ENCODE measurements at regions not wholly inside any gene's neighbourhood (a gene's known extent, or its start where the extent isn't known, plus 50 kb on each side); places are given as distances from the start of the nearest gene placed in this dataset.

DNA sequence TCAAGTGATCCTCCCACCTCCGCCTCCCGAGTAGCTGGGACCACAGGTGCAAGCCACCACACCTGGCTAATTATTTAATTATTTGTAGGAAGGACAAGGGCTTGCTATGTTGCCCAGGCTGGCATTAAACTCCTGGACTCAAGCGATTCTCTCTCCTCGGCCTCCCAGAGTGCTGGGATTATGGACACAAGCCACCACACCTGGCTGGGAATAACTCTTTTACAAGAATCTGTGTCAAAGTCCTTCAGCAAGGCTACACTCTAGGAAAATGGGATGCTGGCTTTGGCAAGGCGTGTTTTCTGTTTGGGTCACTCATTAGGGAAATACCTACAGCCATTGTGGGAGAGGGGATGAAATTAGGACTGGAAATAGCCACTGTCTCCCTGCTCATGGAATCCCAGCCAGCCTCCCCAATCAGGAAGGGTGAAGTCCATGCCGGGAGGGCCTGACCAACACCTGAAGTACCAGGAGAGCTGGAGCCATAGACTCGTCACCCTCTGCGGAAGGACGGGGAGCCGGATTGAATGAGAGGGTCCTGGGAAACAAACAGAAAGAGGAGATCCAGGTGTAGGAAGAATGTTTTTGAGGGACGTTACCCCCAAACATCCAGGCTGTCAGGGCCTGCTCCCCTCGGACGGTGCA lies 72.2 kb upstream of the MYL10 start:
- no TSS peak for BruUV-seq (replicated peaks)
- H3K27ac ChIP-seq (ENCODE audit: low read length) = no peak overlapping the region
- no peak overlapping the region for H3K4me2 ChIP-seq (ENCODE audit: low read length)
- no peak overlapping the region for H2AFZ ChIP-seq (ENCODE audit: low read length)
- H3K27me3 ChIP-seq (ENCODE audit: low read length) = 0 out of 2 replicates have a peak, but pooled peaks cover under 1% of the 10 kb centered on the region
- no peaks in the 10 kb centered on the region for H3K9me3 ChIP-seq (ENCODE audit: low read length)
- no peaks in the 10 kb centered on the region for H3K4me1 ChIP-seq (ENCODE audit: insufficient read depth, low read length)
- no peak overlapping the region for H3K9ac ChIP-seq (ENCODE audit: low read length)
- ChIA-PET POLR2A (ENCODE audit: unreplicated experiment) (no interaction called here), CTCF (no interaction called here)
- DNase-seq (no peak), ATAC-seq (no peak)
- no peaks in the 10 kb centered on the region for H4K20me1 ChIP-seq (ENCODE audit: low read length)
- H3K36me3 ChIP-seq (ENCODE audit: low read depth, low read length) = no peaks in the 10 kb centered on the region
- H3F3A ChIP-seq (ENCODE audit: low read length, unreplicated experiment) = no peaks in the 10 kb centered on the region
- intact Hi-C loops (cut with micrococcal nuclease) = no loop called here
- H3K79me2 ChIP-seq (ENCODE audit: low read length) = no peaks in the 10 kb centered on the region
- TF ChIP-seq EZH2 (IDR thresholded peaks at IDR 0.05; ENCODE audit: low read length, unreplicated experiment) (no peak), CTCF (conservative IDR thresholded peaks at IDR 0.05; ENCODE audit: low read depth, low read length) (no peak), EZH2phosphoT487 (IDR thresholded peaks at IDR 0.05; ENCODE audit: borderline replicate concordance, low read length) (no peak)
- no peak overlapping the region for H3K4me3 ChIP-seq (ENCODE audit: low read length)
- no peaks in the 10 kb centered on the region for H3K9me2 ChIP-seq (replicated peaks; ENCODE audit: low read length)

- TF ChIP-seq EZH2 (IDR thresholded peaks at IDR 0.05; ENCODE audit: low read length, unreplicated experiment) (no peak), CTCF (conservative IDR thresholded peaks at IDR 0.05; ENCODE audit: low read depth, low read length) (peak; percentile 26; the same call in 1 of the 2 replicates), EZH2phosphoT487 (IDR thresholded peaks at IDR 0.05; ENCODE audit: borderline replicate concordance, low read length) (no peak)
- Histone ChIP-seq H3K9me3 (ENCODE audit: low read length) (no peaks in the 10 kb centered on the region), H4K20me1 (ENCODE audit: low read length) (no peaks in the 10 kb centered on the region), H3K4me2 (ENCODE audit: low read length) (peak overlapping the region; percentile 33; the same call in 1 of the 2 replicates), H3F3A (ENCODE audit: low read length, unreplicated experiment) (no peaks in the 10 kb centered on the region), H3K27ac (ENCODE audit: low read length) (no peak overlapping the region), H3K27me3 (ENCODE audit: low read length) (peaks cover 11% of the 10 kb centered on the region), H3K79me2 (ENCODE audit: low read length) (no peaks in the 10 kb centered on the region), H3K36me3 (ENCODE audit: low read depth, low read length) (no peaks in the 10 kb centered on the region), H2AFZ (ENCODE audit: low read length) (peak overlapping the region; percentile 19; the same call in 1 of the 2 replicates), H3K9ac (ENCODE audit: low read length) (no peak overlapping the region), H3K4me3 (ENCODE audit: low read length) (no peak overlapping the region), H3K4me1 (ENCODE audit: insufficient read depth, low read length) (no peaks in the 10 kb centered on the region), H3K9me2 (replicated peaks; ENCODE audit: low read length) (no peaks in the 10 kb centered on the region)
- POLR2A ChIA-PET (ENCODE audit: unreplicated experiment) = no interaction called here
- BruUV-seq (replicated peaks) = no TSS peak
- DNase-seq = peak; percentile 64
- CTCF ChIA-PET = no interaction called here
- intact Hi-C loops (cut with micrococcal nuclease) = no loop called here
- ATAC-seq = peak; percentile 71
Measured at GRCh38 chr7:101702362-101702850, 73.3 kb upstream of the MYL10 start.

- no peak overlapping the region for H2AFZ ChIP-seq (ENCODE audit: low read length)
- no peaks in the 10 kb centered on the region for H3K9me2 ChIP-seq (replicated peaks; ENCODE audit: low read length)
- BruUV-seq (replicated peaks) = no TSS peak
- no peak for TF ChIP-seq CTCF (conservative IDR thresholded peaks at IDR 0.05; ENCODE audit: low read depth, low read length)
- TF ChIP-seq EZH2phosphoT487 (IDR thresholded peaks at IDR 0.05; ENCODE audit: borderline replicate concordance, low read length) = no peak
- TF ChIP-seq EZH2 (IDR thresholded peaks at IDR 0.05; ENCODE audit: low read length, unreplicated experiment) = no peak
- intact Hi-C loops (cut with micrococcal nuclease) = no loop called here
- H3K4me1 ChIP-seq (ENCODE audit: insufficient read depth, low read length) = no peaks in the 10 kb centered on the region
- no peak overlapping the region for H3K4me2 ChIP-seq (ENCODE audit: low read length)
- no peaks in the 10 kb centered on the region for H3K79me2 ChIP-seq (ENCODE audit: low read length)
- ATAC-seq (no peak), DNase-seq (peak; percentile 32)
- H3F3A ChIP-seq (ENCODE audit: low read length, unreplicated experiment) = no peaks in the 10 kb centered on the region
- ChIA-PET POLR2A (ENCODE audit: unreplicated experiment) (no interaction called here), CTCF (no interaction called here)
- peaks cover 14% of the 10 kb centered on the region for H3K27me3 ChIP-seq (ENCODE audit: low read length)
- H3K9ac ChIP-seq (ENCODE audit: low read length) = no peak overlapping the region
- H3K27ac ChIP-seq (ENCODE audit: low read length) = no peak overlapping the region
- H3K9me3 ChIP-seq (ENCODE audit: low read length) = no peaks in the 10 kb centered on the region
- no peaks in the 10 kb centered on the region for H4K20me1 ChIP-seq (ENCODE audit: low read length)
- no peaks in the 10 kb centered on the region for H3K36me3 ChIP-seq (ENCODE audit: low read depth, low read length)
- no peak overlapping the region for H3K4me3 ChIP-seq (ENCODE audit: low read length)
Measured at GRCh38 chr7:101705331-101705730, 76.2 kb upstream of the MYL10 start.
